ENCODE measurements at regions not wholly inside any gene's neighbourhood (a gene's known extent, or its start where the extent isn't known, plus 50 kb on each side); places are given as distances from the start of the nearest gene placed in this dataset.

- no peak for TF ChIP-seq ZFP30 (CRISPR knock-in tag; IDR thresholded peaks at IDR 0.05)
- no peak for TF ChIP-seq ZC3H10 (CRISPR knock-in tag; IDR thresholded peaks at IDR 0.05)
- TF ChIP-seq POU6F1 (CRISPR knock-in tag; IDR thresholded peaks at IDR 0.05; ENCODE audit: borderline replicate concordance, low read depth) = no peak
- no peak for TF ChIP-seq BACH2 (CRISPR knock-in tag; IDR thresholded peaks at IDR 0.05; ENCODE audit: borderline replicate concordance)
- TF ChIP-seq ZNF8 (CRISPR knock-in tag; IDR thresholded peaks at IDR 0.05) = no peak
- no peak for TF ChIP-seq PATZ1 (CRISPR knock-in tag; IDR thresholded peaks at IDR 0.05; ENCODE audit: borderline replicate concordance)
- TF ChIP-seq ARNTL (CRISPR knock-in tag; IDR thresholded peaks at IDR 0.05; ENCODE audit: borderline replicate concordance, low read depth) = no peak
- TF ChIP-seq RARB (CRISPR knock-in tag; IDR thresholded peaks at IDR 0.05) = no peak
- no peak for TF ChIP-seq OSR1 (CRISPR knock-in tag; IDR thresholded peaks at IDR 0.05)
- no peak for TF ChIP-seq CREB5 (CRISPR knock-in tag; IDR thresholded peaks at IDR 0.05; ENCODE audit: low read depth)
- no peak for TF ChIP-seq SNAI2 (CRISPR knock-in tag; IDR thresholded peaks at IDR 0.05)
- TF ChIP-seq GLIS3 (CRISPR knock-in tag; IDR thresholded peaks at IDR 0.05) = no peak
- no peak for TF ChIP-seq ESRRG (CRISPR knock-in tag; IDR thresholded peaks at IDR 0.05)
Measured at GRCh38 chr5:179420476-179420875, 75.2 kb upstream of the ADAMTS2 start.

Data from SK-N-SH treated with all-trans-retinoic acid at 6 μM for 48 hours (cell line).